Tibial artery (tissue), 4 donors: ENCODE measurements at regions not wholly inside any gene's neighbourhood (a gene's known extent, or its start where the extent isn't known, plus 50 kb on each side); places are given as distances from the start of the nearest gene placed in this dataset.

Experiments used
- DNase-seq, 2 donors: peaks; one replicate each; pipeline ENCODE4 v3.0.0-alpha.2; 2019
- H3K27ac ChIP-seq, 2 donors: fragments of 200-600 bp; sonication (generic) in 1 of 2; 1 replicate in 1 of 2; 2 replicates in 1 of 2; pipeline ENCODE4 v1.5.1; 2018 to 2019; ENCODE audit warnings: mild to moderate bottlenecking in 1 of 2
- H3K27me3 ChIP-seq, 2 donors: fragments of 200-600 bp; sonication (generic) in 1 of 2; one replicate each; pipeline versions ENCODE4 v1.5.1 to v1.6.0; 2016 to 2019
- H3K36me3 ChIP-seq, 3 donors: fragments of 200-600 bp; sonication (generic) in 2 of 3; one replicate each; pipeline ENCODE4 v1.5.1; 2016 to 2019; ENCODE audit warnings: mild to moderate bottlenecking in 2 of 3
- H3K4me1 ChIP-seq, 4 donors: fragments of 200-600 bp; sonication (generic) in 2 of 4; 1 replicate in 3 of 4; 2 replicates in 1 of 4; pipeline ENCODE4 v1.5.1; 2016 to 2019
- H3K4me3 ChIP-seq, 2 donors: fragments of 200-600 bp; sonication (generic) in 1 of 2; 1 replicate in 1 of 2; 2 replicates in 1 of 2; pipeline ENCODE4 v1.5.1; 2018 to 2019; ENCODE audit warnings: mild to moderate bottlenecking in 2 of 2
- H3K9me3 ChIP-seq, 3 donors: fragments of 200-600 bp; sonication (generic) in 1 of 3; one replicate each; pipeline ENCODE4 v1.5.1; 2016 to 2019
- CTCF ChIP-seq, 2 experiments: fragments of 200-600 bp in 1 of 2; fragments of 450-650 bp in 1 of 2; IDR thresholded peaks; one replicate each; pipeline ENCODE4 v1.5.1; 2017 to 2019; ENCODE audit warnings: antibody characterized with exemption in 2 of 2, mild to moderate bottlenecking in 1 of 2, moderate library complexity in 1 of 2
- intact Hi-C: fragments of 100-400 bp; cut with DNase I; formaldehyde crosslinking; loops from one replicate; pipeline ENCODE4 v1.15.0; 2023; ENCODE audit warnings: low total_unique reads

DNA sequence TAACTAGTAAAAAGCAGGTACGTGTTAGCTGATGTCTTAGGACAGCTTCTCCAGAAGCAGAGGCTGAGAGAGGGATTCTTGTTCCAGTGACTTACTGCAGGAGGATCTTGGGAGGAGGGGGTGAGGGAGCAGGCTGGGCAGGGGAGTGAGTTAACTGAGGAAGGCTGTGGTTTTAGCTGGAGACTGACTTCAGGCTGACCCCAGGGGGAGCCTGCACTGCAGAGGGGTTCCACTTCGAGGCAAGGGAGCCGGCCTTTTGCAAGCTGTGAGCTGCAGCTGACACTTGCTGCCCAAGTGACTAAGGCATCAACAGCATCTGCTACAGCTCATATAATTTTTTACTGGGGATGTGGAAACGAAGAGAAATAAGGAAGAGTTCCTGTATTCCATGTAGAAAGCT lies 50.4 kb upstream of the SOD1 start:
- no peaks in the 10 kb centered on the region for H3K4me1 ChIP-seq
- DNase-seq, result no peak
- TF ChIP-seq CTCF (IDR thresholded peaks at IDR 0.05), result no peak
- H3K4me3 ChIP-seq, result no peak overlapping the region
- H3K27me3 ChIP-seq, result peaks cover 0 to 17% of the 10 kb centered on the region in 2 donors
- intact Hi-C loops, result loop anchor here (10.0 kb wide), 1 partner anchor 414 kb away; no protein-coding TSS in a partner anchor
- H3K27ac ChIP-seq, result no peak overlapping the region
- no peaks in the 10 kb centered on the region for H3K36me3 ChIP-seq
- no peaks in the 10 kb centered on the region for H3K9me3 ChIP-seq

- H3K4me3 ChIP-seq, result no peak overlapping the region
- no peaks in the 10 kb centered on the region for H3K4me1 ChIP-seq
- peaks cover 0 to 10% of the 10 kb centered on the region in 2 donors for H3K27me3 ChIP-seq
- no peaks in the 10 kb centered on the region for H3K36me3 ChIP-seq
- DNase-seq, result no peak
- intact Hi-C loops, result loop anchor here (10.0 kb wide), 1 partner anchor 413 kb away; no protein-coding TSS in a partner anchor
- H3K9me3 ChIP-seq, result no peaks in the 10 kb centered on the region
- no peak for TF ChIP-seq CTCF (IDR thresholded peaks at IDR 0.05)
- no peak overlapping the region for H3K27ac ChIP-seq
Observed at GRCh38 chr21:31607791-31608190, 51.7 kb upstream of the SOD1 start.

- H3K27ac ChIP-seq, result no peak overlapping the region
- DNase-seq, result no peak
- no peak for TF ChIP-seq CTCF (IDR thresholded peaks at IDR 0.05)
- no peaks in the 10 kb centered on the region for H3K4me1 ChIP-seq
- no peak overlapping the region for H3K4me3 ChIP-seq
- H3K27me3 ChIP-seq, result peaks cover 0 to 6% of the 10 kb centered on the region in 2 donors
- intact Hi-C loops, result loop anchor here (10.0 kb wide), 1 partner anchor 411 kb away; no protein-coding TSS in a partner anchor
- no peaks in the 10 kb centered on the region for H3K9me3 ChIP-seq
- H3K36me3 ChIP-seq, result no peaks in the 10 kb centered on the region
Observed at GRCh38 chr21:31606081-31606874, 53.2 kb upstream of the SOD1 start.

DNA sequence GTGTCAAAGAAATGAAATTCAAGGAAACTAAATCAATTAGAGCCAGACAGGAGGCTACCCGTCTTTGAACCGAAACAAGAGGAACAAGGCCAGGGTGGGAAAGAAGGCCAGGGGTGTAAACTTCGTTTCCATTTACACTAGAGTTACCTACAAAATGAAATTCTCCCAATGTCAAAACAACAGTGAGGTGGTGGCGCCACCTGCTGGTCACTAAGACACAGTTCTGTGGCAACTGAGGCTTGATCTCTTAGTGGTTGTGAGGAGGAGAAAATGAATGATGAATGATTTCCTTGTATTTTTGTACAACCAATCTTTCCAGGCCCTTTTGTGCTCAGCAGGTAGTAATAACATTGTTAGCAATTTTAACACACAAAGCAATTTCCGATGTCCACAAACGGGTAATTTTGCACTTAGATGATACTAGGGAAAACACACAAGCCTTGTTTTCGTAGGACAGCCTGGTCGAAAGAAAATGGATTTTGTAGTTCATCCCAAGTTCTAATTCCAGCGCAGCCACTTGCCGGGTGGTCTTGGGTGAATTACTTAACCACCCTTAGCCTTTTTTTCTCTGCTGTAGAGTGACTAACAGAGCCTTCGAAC lies 54.8 kb upstream of the SOD1 start:
- H3K9me3 ChIP-seq, result no peaks in the 10 kb centered on the region
- H3K4me1 ChIP-seq, result no peaks in the 10 kb centered on the region
- H3K4me3 ChIP-seq, result no peak overlapping the region
- peak; percentile 66 to 80 for TF ChIP-seq CTCF (IDR thresholded peaks at IDR 0.05)
- peak in 1 of 2 donors; percentile 42 for DNase-seq
- peaks cover 0 to 2% of the 10 kb centered on the region in 2 donors for H3K27me3 ChIP-seq
- H3K27ac ChIP-seq, result no peak overlapping the region
- intact Hi-C loops, result loop anchor here (10.0 kb wide), 1 partner anchor 410 kb away; no protein-coding TSS in a partner anchor
- H3K36me3 ChIP-seq, result no peaks in the 10 kb centered on the region

- H3K4me3 ChIP-seq, result no peak overlapping the region
- H3K27me3 ChIP-seq, result peaks cover 0 to 5% of the 10 kb centered on the region in 2 donors
- intact Hi-C loops, result no loop called here
- H3K4me1 ChIP-seq, result no peaks in the 10 kb centered on the region
- no peak for TF ChIP-seq CTCF (IDR thresholded peaks at IDR 0.05)
- H3K36me3 ChIP-seq, result no peaks in the 10 kb centered on the region
- no peak overlapping the region for H3K27ac ChIP-seq
- peaks cover 0 to 4% (median 0%) of the 10 kb centered on the region in 3 donors for H3K9me3 ChIP-seq
- no peak for DNase-seq
Observed at GRCh38 chr21:31599563-31599962, 59.9 kb upstream of the SOD1 start.
